GM12878 (cell line): ENCODE measurements at regions not wholly inside any gene's neighbourhood (a gene's known extent, or its start where the extent isn't known, plus 50 kb on each side); places are given as distances from the start of the nearest gene placed in this dataset.

Experiments used
- ATAC-seq: fragments of 200-7000 bp; cut with Tn5 transposase; 3 replicates; pipeline ENCODE4 v1.9.1; 2020; ENCODE audit warnings: mild to moderate bottlenecking, moderate library complexity
- BruUV-seq: library from RNA; stranded (reverse); fragments of 400-500 nt; replicated peaks from 2 replicates; lab custom pipeline; 2021; lab: Mats Ljungman, UMichigan
- CTCF ChIA-PET: fragments of 300-600 bp; sonication (Branson Sonifier 250); formaldehyde crosslinking; extraction: SDS; loops from one replicate; lab custom pipeline; 2021; ENCODE audit warnings: inconsistent platforms; lab: Yijun Ruan, JAX
- POLR2A ChIA-PET: fragments of 350-600 bp; formaldehyde crosslinking; extraction: SDS; loops from one replicate; lab custom pipeline; 2021; ENCODE audit warnings: inconsistent platforms; lab: Charles Lee
- RAD21 ChIA-PET: fragments of 300-600 bp; sonication (Branson Sonifier 250); formaldehyde crosslinking; loops from one replicate; lab custom pipeline; 2023; ENCODE audit warnings: antibody characterized with exemption; ENCODE audit not compliant: unreplicated experiment; lab: Charles Lee
- SMC1A ChIA-PET: fragments of 300-600 bp; sonication (Branson Sonifier 250); formaldehyde crosslinking; loops from one replicate; lab custom pipeline; 2023; ENCODE audit not compliant: unreplicated experiment, uncharacterized antibody; lab: Charles Lee
- DNase-seq: peaks from one replicate; pipeline ENCODE4 v3.0.0-alpha.2; 2011; ENCODE audit warnings: low read depth, low spot score
- FAIRE-seq: peaks from 3 replicates; lab custom pipeline; 2011; peaks lifted over from hg19 to GRCh38; lab: Jason Lieb, UNC
- H2AFZ ChIP-seq: 2 replicates; pipeline ENCODE4 v1.6.0; 2011; ENCODE audit warnings: low read depth, low read length, control low read depth; ENCODE audit not compliant: control insufficient read depth
- H3K27ac ChIP-seq: 2 replicates; pipeline ENCODE4 v1.5.1; 2011; ENCODE audit warnings: control low read depth; ENCODE audit not compliant: control insufficient read depth, insufficient read depth
- H3K27me3 ChIP-seq, 2 experiments: replicated peaks in 1 of 2; 2 replicates each; pipeline versions ENCODE4 v1.6.0 to v1.6.1; 2011; ENCODE audit warnings: low read length in 1 of 2; ENCODE audit not compliant: control insufficient read depth in 2 of 2, insufficient read depth in 2 of 2
- H3K36me3 ChIP-seq, 2 experiments: 2 replicates each; pipeline ENCODE4 v1.5.1; 2011; ENCODE audit warnings: low read length in 1 of 2; ENCODE audit not compliant: control insufficient read depth in 2 of 2, insufficient read depth in 2 of 2
- H3K4me1 ChIP-seq: 2 replicates; pipeline ENCODE4 v1.6.1; 2011; ENCODE audit warnings: mild to moderate bottlenecking, low read length, moderate library complexity, mixed read lengths; ENCODE audit not compliant: control insufficient read depth, insufficient read depth
- H3K4me2 ChIP-seq: 2 replicates; pipeline ENCODE4 v1.6.0; 2011; ENCODE audit warnings: control low read depth; ENCODE audit not compliant: control insufficient read depth, insufficient read depth
- H3K4me3 ChIP-seq: fragments of 200-600 bp; sonication (generic); 2 replicates; pipeline ENCODE4 v1.5.1; 2016
- H3K79me2 ChIP-seq: 2 replicates; pipeline ENCODE4 v1.6.0; 2011; ENCODE audit warnings: low read length; ENCODE audit not compliant: control insufficient read depth, insufficient read depth
- H3K9ac ChIP-seq: 2 replicates; pipeline ENCODE4 v1.8.0; 2011; ENCODE audit warnings: low read length, control low read depth, mixed read lengths; ENCODE audit not compliant: control insufficient read depth, insufficient read depth
- H3K9me3 ChIP-seq: replicated peaks from 3 replicates; pipeline ENCODE4 v1.5.1; 2011; ENCODE audit warnings: mild to moderate bottlenecking, low read length; ENCODE audit not compliant: control insufficient read depth, insufficient read depth
- H4K20me1 ChIP-seq: 2 replicates; pipeline ENCODE4 v1.6.0; 2011; ENCODE audit not compliant: control insufficient read depth, insufficient read depth
- BHLHE40 ChIP-seq, 2 experiments: fragments of 450-650 bp in 1 of 2; IDR thresholded peaks; 2 replicates each; pipeline ENCODE4 v1.6.1; 2011 to 2017; ENCODE audit warnings: low read depth in 2 of 2, borderline replicate concordance in 1 of 2, improper control_type of control experiment in 1 of 2, low read length in 1 of 2, mild to moderate bottlenecking in 1 of 2
- BRCA1 ChIP-seq: IDR thresholded peaks from 2 replicates; pipeline ENCODE4 v1.6.1; 2011; ENCODE audit warnings: low read depth, low read length, improper control_type of control experiment
- CHD2 ChIP-seq: IDR thresholded peaks from 2 replicates; pipeline ENCODE4 v1.6.1; 2011; ENCODE audit warnings: low read depth, low read length, improper control_type of control experiment, borderline replicate concordance
- DPF2 ChIP-seq: fragments of 450-650 bp; IDR thresholded peaks from 2 replicates; pipeline ENCODE4 v1.6.1; 2017; ENCODE audit warnings: mild to moderate bottlenecking
- ETV6 ChIP-seq, 2 experiments: fragments of 450-650 bp in 1 of 2; IDR thresholded peaks in 1 of 2; conservative IDR thresholded peaks in 1 of 2; 2 replicates each; pipeline ENCODE4 v1.6.1; 2014; ENCODE audit warnings: antibody characterized with exemption in 1 of 2, borderline replicate concordance in 1 of 2, low read depth in 1 of 2, mild to moderate bottlenecking in 1 of 2, moderate library complexity in 1 of 2
- FOXK2 ChIP-seq: fragments of 450-650 bp; IDR thresholded peaks from 2 replicates; pipeline ENCODE4 v1.6.1; 2017; ENCODE audit warnings: mild to moderate bottlenecking, moderate library complexity
- HDAC6 ChIP-seq: fragments of 200-600 bp; sonication (generic); IDR thresholded peaks from one replicate; pipeline ENCODE4 v1.8.0; 2017; ENCODE audit warnings: antibody characterized with exemption; ENCODE audit not compliant: unreplicated experiment
- MAX ChIP-seq: IDR thresholded peaks from 2 replicates; pipeline ENCODE4 v1.6.1; 2012; ENCODE audit warnings: low read depth, low read length, improper control_type of control experiment
- MEF2B ChIP-seq: fragments of 450-650 bp; IDR thresholded peaks from 2 replicates; pipeline ENCODE4 v1.6.1; 2018; ENCODE audit warnings: mild to moderate bottlenecking, moderate library complexity; ENCODE audit not compliant: partially characterized antibody, poor library complexity, severe bottlenecking
- POLR2A ChIP-seq: IDR thresholded peaks from 2 replicates; pipeline ENCODE4 v1.6.1; 2011; ENCODE audit warnings: low read depth, mild to moderate bottlenecking, low read length
- RAD21 ChIP-seq: IDR thresholded peaks from 2 replicates; pipeline ENCODE4 v1.6.1; 2011; ENCODE audit warnings: mild to moderate bottlenecking, low read depth, low read length, moderate library complexity; ENCODE audit not compliant: insufficient read depth
- REST ChIP-seq: IDR thresholded peaks from 2 replicates; pipeline ENCODE4 v1.6.1; 2012; ENCODE audit warnings: mild to moderate bottlenecking, low read depth, low read length
- in situ Hi-C: fragments of 300-500 bp; cut with MboI; formaldehyde crosslinking; loops from 9 replicates; pipeline ENCODE4 v1.14.3; 2018; ENCODE audit warnings: mixed read lengths
- intact Hi-C: fragments of 100-400 bp; cut with micrococcal nuclease; formaldehyde crosslinking; loops from one replicate; pipeline ENCODE4 v1.14.2; 2022; ENCODE audit not compliant: unreplicated experiment
- TF ChIP-seq, protein P1 (sequence below): fragments of 450-650 bp; IDR thresholded peaks from 2 replicates; pipeline ENCODE4 v1.6.1; 2017; ENCODE audit warnings: mild to moderate bottlenecking, low read depth, inconsistent platforms; ENCODE audit not compliant: poor library complexity, severe bottlenecking
- TF ChIP-seq, protein P2 (sequence below), 3 experiments: IDR thresholded peaks in 2 of 3; conservative IDR thresholded peaks in 1 of 3; 2 replicates each; pipeline ENCODE4 v1.5.1; 2011; ENCODE audit warnings: low read depth in 3 of 3, low read length in 3 of 3, mild to moderate bottlenecking in 3 of 3, control low read depth in 2 of 3, moderate library complexity in 2 of 3, inconsistent platforms in 1 of 3, mixed read lengths in 1 of 3; ENCODE audit not compliant: control insufficient read depth in 2 of 3, insufficient read depth in 1 of 3; ENCODE audit errors: extremely low read depth in 1 of 3

GRCh38 chr2:222798528-222798927 is 62.3 kb upstream of the ACSL3 start:
- in situ Hi-C loops = no loop called here
- H3K79me2 ChIP-seq = no peaks in the 10 kb centered on the region
- no peak overlapping the region for H3K27ac ChIP-seq
- FAIRE-seq (no peak), DNase-seq (no peak), ATAC-seq (no peak)
- no peaks in the 10 kb centered on the region for H4K20me1 ChIP-seq
- no peak overlapping the region for H3K4me2 ChIP-seq
- H3K4me3 ChIP-seq = no peak overlapping the region
- intact Hi-C loops = no loop called here
- ChIA-PET SMC1A (interaction anchor here (0.6 to 2.5 kb wide), 3 partner anchors 64 to 108 kb away, joined by 3 to 7 read pairs (median 3); no protein-coding TSS in a partner anchor), CTCF (interaction anchor here (1.0 to 3.5 kb wide), 10 partner anchors 11 to 140 kb away, joined by 3 to 28 read pairs (median 10); no protein-coding TSS in a partner anchor), POLR2A (no interaction called here), RAD21 (no interaction called here)
- H3K9me3 ChIP-seq = no peaks in the 10 kb centered on the region
- H3K36me3 ChIP-seq = no peaks in the 10 kb centered on the region
- no peak for TF ChIP-seq HDAC6
- no peak for TF ChIP-seq RAD21
- TF ChIP-seq REST = no peak
- no peak for TF ChIP-seq POLR2A
- no peak for TF ChIP-seq ETV6 (conservative IDR thresholded peaks at IDR 0.05 in 1 of 2, IDR thresholded peaks at IDR 0.05 in 1 of 2; ENCODE audit: borderline replicate concordance in 1 of 2, low read depth in 1 of 2)
- TF ChIP-seq, protein P1, sequence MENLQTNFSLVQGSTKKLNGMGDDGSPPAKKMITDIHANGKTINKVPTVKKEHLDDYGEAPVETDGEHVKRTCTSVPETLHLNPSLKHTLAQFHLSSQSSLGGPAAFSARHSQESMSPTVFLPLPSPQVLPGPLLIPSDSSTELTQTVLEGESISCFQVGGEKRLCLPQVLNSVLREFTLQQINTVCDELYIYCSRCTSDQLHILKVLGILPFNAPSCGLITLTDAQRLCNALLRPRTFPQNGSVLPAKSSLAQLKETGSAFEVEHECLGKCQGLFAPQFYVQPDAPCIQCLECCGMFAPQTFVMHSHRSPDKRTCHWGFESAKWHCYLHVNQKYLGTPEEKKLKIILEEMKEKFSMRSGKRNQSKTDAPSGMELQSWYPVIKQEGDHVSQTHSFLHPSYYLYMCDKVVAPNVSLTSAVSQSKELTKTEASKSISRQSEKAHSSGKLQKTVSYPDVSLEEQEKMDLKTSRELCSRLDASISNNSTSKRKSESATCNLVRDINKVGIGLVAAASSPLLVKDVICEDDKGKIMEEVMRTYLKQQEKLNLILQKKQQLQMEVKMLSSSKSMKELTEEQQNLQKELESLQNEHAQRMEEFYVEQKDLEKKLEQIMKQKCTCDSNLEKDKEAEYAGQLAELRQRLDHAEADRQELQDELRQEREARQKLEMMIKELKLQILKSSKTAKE = no peak
- no peak for TF ChIP-seq CHD2
- no peak for TF ChIP-seq BHLHE40 (IDR thresholded peaks at IDR 0.05; ENCODE audit: borderline replicate concordance in 1 of 2, low read depth in 2 of 2, low read length in 1 of 2)
- TF ChIP-seq, protein P2, sequence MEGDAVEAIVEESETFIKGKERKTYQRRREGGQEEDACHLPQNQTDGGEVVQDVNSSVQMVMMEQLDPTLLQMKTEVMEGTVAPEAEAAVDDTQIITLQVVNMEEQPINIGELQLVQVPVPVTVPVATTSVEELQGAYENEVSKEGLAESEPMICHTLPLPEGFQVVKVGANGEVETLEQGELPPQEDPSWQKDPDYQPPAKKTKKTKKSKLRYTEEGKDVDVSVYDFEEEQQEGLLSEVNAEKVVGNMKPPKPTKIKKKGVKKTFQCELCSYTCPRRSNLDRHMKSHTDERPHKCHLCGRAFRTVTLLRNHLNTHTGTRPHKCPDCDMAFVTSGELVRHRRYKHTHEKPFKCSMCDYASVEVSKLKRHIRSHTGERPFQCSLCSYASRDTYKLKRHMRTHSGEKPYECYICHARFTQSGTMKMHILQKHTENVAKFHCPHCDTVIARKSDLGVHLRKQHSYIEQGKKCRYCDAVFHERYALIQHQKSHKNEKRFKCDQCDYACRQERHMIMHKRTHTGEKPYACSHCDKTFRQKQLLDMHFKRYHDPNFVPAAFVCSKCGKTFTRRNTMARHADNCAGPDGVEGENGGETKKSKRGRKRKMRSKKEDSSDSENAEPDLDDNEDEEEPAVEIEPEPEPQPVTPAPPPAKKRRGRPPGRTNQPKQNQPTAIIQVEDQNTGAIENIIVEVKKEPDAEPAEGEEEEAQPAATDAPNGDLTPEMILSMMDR (IDR thresholded peaks at IDR 0.05 in 2 of 3, conservative IDR thresholded peaks at IDR 0.05 in 1 of 3; ENCODE audit: control insufficient read depth in 2 of 3, extremely low read depth in 1 of 3, insufficient read depth in 1 of 3, low read depth in 3 of 3, low read length in 3 of 3) = no peak
- TF ChIP-seq DPF2 = no peak
- no peak for TF ChIP-seq FOXK2
- no peak for TF ChIP-seq BRCA1
- no peak for TF ChIP-seq MEF2B
- TF ChIP-seq MAX = no peak
- no peaks in the 10 kb centered on the region for H3K4me1 ChIP-seq
- no peak overlapping the region for H2AFZ ChIP-seq
- H3K9ac ChIP-seq = no peak overlapping the region
- no peaks in the 10 kb centered on the region for H3K27me3 ChIP-seq
- no TSS peak for BruUV-seq
